Lower lobe of right lung (tissue), 2 donors: ENCODE measurements at regions not wholly inside any gene's neighbourhood (a gene's known extent, or its start where the extent isn't known, plus 50 kb on each side); places are given as distances from the start of the nearest gene placed in this dataset.

Source experiments
- ATAC-seq, 2 donors: fragments of 200-7000 bp; cut with Tn5 transposase; one replicate each; pipeline ENCODE4 v1.9.1; 2020 to 2022; ENCODE audit warnings: mild to moderate bottlenecking in 2 of 2, moderate library complexity in 2 of 2
- DNase-seq: peaks from one replicate; pipeline ENCODE4 v3.0.0-alpha.2; 2020
- H3K27ac ChIP-seq: fragments of 200-600 bp; one replicate; pipeline ENCODE4 v1.8.0; 2022
- H3K27me3 ChIP-seq: fragments of 200-600 bp; one replicate; pipeline ENCODE4 v1.8.0; 2022; ENCODE audit warnings: low read depth
- H3K36me3 ChIP-seq: fragments of 200-600 bp; one replicate; pipeline ENCODE4 v1.8.0; 2022; ENCODE audit warnings: mild to moderate bottlenecking
- H3K4me1 ChIP-seq: fragments of 200-600 bp; one replicate; pipeline ENCODE4 v1.8.0; 2022
- H3K4me3 ChIP-seq: fragments of 200-600 bp; one replicate; pipeline ENCODE4 v1.8.0; 2022; ENCODE audit warnings: mild to moderate bottlenecking
- H3K9me3 ChIP-seq: fragments of 200-600 bp; one replicate; pipeline ENCODE4 v1.8.0; 2022
- intact Hi-C: fragments of 100-400 bp; cut with DNase I; formaldehyde crosslinking; loops from one replicate; pipeline ENCODE4 v1.11.0; 2022
- TF ChIP-seq, protein P1 (sequence below): fragments of 200-600 bp; IDR thresholded peaks from one replicate; pipeline ENCODE4 v1.8.0; 2022; ENCODE audit warnings: antibody characterized with exemption, mild to moderate bottlenecking
- donor health status: DM: no; HTN: yes; CAD: no; lungs with severe emphysema.

DNA sequence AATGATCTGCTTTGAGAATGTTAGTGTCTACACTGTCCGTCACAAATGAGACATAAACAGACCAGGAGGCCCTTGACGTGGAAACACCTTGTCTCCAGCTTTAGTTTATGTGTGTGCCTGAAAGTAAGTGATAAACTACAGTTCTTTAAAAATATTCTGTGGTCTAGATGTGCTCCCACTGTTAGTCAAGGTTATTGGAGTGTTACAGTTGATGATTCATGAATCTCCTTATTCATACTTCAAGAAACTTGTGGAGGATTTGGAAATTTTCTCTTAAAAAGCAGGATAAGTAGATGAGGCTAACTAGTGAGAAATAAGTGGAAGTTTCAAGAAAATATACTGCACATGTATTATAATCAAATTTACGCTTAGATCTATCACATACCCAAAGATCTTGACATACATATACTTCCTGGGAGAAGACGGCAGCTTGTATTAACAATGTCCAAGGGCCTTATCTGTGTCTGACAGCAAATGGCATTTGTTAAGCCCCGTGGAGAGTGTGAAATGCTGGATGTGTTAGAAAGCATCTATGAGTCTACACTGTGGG is 90.5 kb upstream of the MBOAT1 start:
- H3K27me3 ChIP-seq: no peaks in the 10 kb centered on the region
- TF ChIP-seq, protein P1, sequence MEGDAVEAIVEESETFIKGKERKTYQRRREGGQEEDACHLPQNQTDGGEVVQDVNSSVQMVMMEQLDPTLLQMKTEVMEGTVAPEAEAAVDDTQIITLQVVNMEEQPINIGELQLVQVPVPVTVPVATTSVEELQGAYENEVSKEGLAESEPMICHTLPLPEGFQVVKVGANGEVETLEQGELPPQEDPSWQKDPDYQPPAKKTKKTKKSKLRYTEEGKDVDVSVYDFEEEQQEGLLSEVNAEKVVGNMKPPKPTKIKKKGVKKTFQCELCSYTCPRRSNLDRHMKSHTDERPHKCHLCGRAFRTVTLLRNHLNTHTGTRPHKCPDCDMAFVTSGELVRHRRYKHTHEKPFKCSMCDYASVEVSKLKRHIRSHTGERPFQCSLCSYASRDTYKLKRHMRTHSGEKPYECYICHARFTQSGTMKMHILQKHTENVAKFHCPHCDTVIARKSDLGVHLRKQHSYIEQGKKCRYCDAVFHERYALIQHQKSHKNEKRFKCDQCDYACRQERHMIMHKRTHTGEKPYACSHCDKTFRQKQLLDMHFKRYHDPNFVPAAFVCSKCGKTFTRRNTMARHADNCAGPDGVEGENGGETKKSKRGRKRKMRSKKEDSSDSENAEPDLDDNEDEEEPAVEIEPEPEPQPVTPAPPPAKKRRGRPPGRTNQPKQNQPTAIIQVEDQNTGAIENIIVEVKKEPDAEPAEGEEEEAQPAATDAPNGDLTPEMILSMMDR: no peak
- ATAC-seq (no peak), DNase-seq (no peak)
- H3K4me1 ChIP-seq: no peaks in the 10 kb centered on the region
- intact Hi-C loops: no loop called here
- no peak overlapping the region for H3K4me3 ChIP-seq
- H3K27ac ChIP-seq: no peak overlapping the region
- no peaks in the 10 kb centered on the region for H3K36me3 ChIP-seq
- no peaks in the 10 kb centered on the region for H3K9me3 ChIP-seq

- H3K9me3 ChIP-seq: no peaks in the 10 kb centered on the region
- H3K27ac ChIP-seq: no peak overlapping the region
- DNase-seq (no peak), ATAC-seq (no peak)
- no peaks in the 10 kb centered on the region for H3K4me1 ChIP-seq
- TF ChIP-seq, protein P1: no peak
- intact Hi-C loops: no loop called here
- H3K27me3 ChIP-seq: no peaks in the 10 kb centered on the region
- H3K36me3 ChIP-seq: no peaks in the 10 kb centered on the region
- no peak overlapping the region for H3K4me3 ChIP-seq
Observed at GRCh38 chr6:20306491-20306890, 94.2 kb upstream of the MBOAT1 start.

- no peaks in the 10 kb centered on the region for H3K27me3 ChIP-seq
- H3K4me3 ChIP-seq: no peak overlapping the region
- intact Hi-C loops: no loop called here
- ATAC-seq: no peak
- no peaks in the 10 kb centered on the region for H3K36me3 ChIP-seq
- TF ChIP-seq, protein P1: no peak
- no peaks in the 10 kb centered on the region for H3K4me1 ChIP-seq
- no peaks in the 10 kb centered on the region for H3K9me3 ChIP-seq
- H3K27ac ChIP-seq: no peak overlapping the region
- no peak for DNase-seq
Observed at GRCh38 chr6:20309186-20309585, 92.5 kb upstream of the E2F3 start.

DNA sequence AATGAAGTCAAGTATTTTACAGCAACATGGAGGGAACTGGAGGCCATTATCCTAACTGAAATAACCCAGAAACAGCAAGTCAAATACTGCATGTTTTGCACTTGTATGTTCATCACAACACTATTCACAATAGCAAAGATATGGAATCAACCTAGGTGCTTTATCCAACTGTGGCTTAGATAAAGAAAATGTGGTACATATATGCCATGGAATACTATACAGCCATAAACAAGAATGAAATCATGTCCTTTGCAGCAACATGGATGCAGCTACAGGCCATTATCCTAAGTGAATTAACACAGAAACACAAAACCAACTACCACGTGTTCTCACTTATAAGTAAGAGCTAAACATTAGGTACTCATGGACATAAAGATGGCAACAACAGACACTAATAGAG is 91.5 kb upstream of the E2F3 start:
- ATAC-seq (no peak), DNase-seq (no peak)
- TF ChIP-seq, protein P1: no peak
- Histone ChIP-seq H3K36me3 (no peaks in the 10 kb centered on the region), H3K4me3 (no peak overlapping the region), H3K27ac (no peak overlapping the region), H3K9me3 (no peaks in the 10 kb centered on the region), H3K4me1 (no peaks in the 10 kb centered on the region), H3K27me3 (no peaks in the 10 kb centered on the region)
- intact Hi-C loops: no loop called here

GRCh38 chr6:20312606-20313005 is 89.1 kb upstream of the E2F3 start:
- H3K36me3 ChIP-seq: no peaks in the 10 kb centered on the region
- TF ChIP-seq, protein P1: no peak
- no peak for ATAC-seq
- intact Hi-C loops: no loop called here
- no peaks in the 10 kb centered on the region for H3K9me3 ChIP-seq
- no peaks in the 10 kb centered on the region for H3K4me1 ChIP-seq
- DNase-seq: no peak
- no peaks in the 10 kb centered on the region for H3K27me3 ChIP-seq
- H3K4me3 ChIP-seq: no peak overlapping the region
- no peak overlapping the region for H3K27ac ChIP-seq

DNA sequence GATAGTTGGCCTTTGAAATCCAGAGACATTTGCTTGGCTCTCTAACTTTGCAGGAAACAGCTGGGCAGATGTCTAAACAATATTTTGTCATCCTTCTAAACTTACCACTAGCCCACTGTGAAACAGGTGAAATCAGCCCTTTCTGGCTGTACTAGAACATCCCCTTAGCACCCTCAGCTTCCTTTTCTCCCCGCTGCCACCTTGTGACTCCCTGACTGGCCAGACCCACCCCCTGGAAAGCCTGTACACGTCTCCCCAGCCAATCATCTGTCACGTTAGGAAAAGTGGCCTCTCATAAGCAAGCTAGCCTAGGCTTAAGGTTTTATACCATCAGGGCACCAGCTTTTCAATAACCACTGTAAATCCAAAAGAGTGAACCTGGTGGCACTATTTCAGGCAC is 88.6 kb upstream of the E2F3 start:
- TF ChIP-seq, protein P1: no peak
- DNase-seq (no peak), ATAC-seq (no peak)
- no peaks in the 10 kb centered on the region for H3K27me3 ChIP-seq
- no peak overlapping the region for H3K27ac ChIP-seq
- no peaks in the 10 kb centered on the region for H3K36me3 ChIP-seq
- H3K9me3 ChIP-seq: no peaks in the 10 kb centered on the region
- H3K4me1 ChIP-seq: no peaks in the 10 kb centered on the region
- intact Hi-C loops: no loop called here
- no peak overlapping the region for H3K4me3 ChIP-seq
